ENCODE measurements at regions not wholly inside any gene's neighbourhood (a gene's known extent, or its start where the extent isn't known, plus 50 kb on each side); places are given as distances from the start of the nearest gene placed in this dataset.
"Not testable (repeated sequence)": the region's sequence is repeated elsewhere in the genome, so short reads cannot be mapped to it uniquely, and the experiment has no call there.

DNA sequence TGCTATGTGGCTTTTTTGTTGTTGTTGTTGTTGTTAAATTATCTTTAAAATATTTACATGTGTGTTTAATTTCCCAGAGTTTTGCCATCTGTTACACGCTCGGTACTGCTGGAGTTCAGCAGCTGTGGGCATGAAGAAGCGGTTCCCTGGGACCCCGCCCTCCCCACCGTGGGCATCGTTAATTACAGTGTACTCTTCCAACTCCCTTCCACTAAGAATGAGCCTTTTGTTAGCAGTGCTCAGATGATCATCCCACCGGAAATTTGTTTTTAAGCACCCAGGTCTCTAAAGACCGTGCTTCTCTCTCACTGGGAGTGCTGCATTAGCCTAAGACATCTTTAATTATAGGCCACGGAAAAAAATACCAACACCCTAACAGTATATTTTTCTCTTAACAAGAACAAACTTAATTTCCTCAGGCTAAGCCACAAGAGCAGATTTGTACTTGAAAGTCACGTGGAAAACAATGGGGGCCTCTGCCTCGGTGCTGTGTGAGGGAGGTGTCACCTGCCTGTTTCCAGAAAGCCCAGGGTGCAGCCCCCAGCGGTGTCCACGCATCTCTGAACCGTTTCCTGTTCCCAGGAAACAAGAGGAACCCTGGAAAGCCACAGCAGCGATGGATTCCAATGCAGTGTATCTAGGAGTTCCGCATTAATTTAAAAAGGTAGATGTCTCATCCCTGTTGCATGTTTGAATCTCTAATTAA lies 113.3 kb upstream of the FRMD1 start:
- peak; percentile 51 to 79 for DNase-seq

DNA sequence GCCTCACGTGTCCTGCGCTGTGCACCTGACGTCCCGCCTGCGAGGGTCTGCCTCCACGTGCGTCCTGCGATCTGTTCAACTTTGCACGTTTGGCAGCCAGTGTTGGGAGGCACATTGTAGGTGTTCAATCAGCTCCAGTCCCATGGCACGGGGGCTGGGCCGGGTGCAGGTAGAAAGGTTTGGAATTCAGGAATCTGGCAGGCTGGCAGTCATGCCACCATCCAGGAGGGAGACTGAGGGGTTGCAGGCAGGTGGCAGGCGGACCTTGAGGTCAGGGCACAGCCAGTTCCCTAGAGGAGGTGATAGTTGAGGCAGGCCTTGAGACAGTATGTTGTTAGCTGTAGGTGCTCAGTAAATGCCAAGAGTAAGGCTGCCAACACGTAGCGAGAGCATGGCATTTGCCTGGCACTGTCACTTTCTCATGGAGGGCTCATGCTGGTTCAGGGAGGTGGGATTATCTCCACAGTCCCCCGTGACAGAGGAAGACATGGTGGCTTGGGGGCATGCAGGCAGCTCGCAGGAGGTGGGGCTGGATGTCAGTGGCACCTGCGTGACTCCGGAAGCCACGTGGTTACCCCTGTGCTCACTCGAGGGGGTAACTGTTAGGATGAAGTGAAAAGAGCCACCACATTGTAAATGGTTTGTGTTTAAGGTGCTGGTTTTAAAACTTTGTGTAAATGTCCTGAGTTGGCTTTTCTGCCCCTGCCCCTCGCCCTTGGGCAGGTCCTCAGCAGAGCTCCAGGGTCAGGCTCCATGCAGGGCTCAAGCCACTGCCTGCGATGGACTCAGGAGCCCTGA lies 111.8 kb upstream of the FRMD1 start:
- no peak for DNase-seq

DNA sequence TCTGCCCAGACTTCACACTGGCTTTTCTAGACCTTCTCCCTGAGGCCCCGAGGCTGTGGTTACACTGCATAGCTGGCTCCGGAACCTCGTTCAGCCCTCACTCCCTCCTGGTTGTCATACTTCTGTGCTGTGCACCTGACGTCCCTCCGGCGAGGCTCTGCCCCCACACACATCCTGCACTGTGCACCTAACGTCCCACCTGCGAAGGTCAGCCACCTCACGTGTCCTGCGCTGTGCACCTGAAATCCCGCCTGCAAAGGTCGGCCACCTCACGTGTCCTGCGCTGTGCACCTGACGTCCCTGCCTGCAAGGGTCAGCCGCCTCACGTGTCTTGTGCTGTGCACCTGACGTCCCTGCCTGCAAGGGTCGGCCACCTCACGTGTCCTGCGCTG lies 111.0 kb upstream of the FRMD1 start:
- DNase-seq = no peak

DNA sequence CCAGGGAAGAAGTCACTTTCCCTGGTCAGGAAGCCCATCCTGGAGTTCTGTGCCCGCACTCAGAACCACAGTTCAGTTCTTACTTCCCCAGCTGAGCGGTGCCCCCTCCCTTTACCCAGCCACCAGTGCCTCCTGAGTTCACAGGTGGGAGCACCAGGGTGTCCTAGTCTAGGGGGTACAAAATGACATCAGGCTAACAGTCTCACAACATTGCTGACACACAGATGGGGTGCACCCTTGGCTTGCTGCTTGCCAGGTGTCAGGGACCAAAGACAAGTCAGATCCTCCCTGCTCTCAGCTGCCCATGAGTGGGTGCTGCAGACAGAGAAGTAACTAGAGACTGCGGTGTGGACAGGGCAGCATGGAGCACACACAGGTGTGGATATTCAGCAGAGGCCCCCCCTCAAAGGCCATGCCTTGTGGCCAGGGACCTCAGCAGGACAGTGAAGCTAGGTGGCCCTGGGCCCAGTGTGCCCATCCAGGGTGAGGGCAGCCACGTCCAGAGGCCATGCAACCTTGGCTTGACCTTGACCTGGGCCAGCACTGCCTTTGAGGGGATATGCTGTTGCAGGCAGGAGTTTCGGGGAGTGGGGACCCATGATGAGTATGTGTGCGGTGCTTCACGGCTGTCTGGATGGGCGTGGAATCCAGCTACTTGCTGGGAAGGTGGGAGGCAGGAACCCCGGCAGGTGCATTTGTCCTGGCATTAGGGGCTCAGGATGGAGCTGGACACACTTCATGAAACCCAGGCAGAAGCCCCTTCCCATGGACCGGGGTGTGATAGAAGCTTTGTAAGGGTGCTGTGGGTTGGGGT lies 110.4 kb upstream of the FRMD1 start:
- no peak for DNase-seq

DNA sequence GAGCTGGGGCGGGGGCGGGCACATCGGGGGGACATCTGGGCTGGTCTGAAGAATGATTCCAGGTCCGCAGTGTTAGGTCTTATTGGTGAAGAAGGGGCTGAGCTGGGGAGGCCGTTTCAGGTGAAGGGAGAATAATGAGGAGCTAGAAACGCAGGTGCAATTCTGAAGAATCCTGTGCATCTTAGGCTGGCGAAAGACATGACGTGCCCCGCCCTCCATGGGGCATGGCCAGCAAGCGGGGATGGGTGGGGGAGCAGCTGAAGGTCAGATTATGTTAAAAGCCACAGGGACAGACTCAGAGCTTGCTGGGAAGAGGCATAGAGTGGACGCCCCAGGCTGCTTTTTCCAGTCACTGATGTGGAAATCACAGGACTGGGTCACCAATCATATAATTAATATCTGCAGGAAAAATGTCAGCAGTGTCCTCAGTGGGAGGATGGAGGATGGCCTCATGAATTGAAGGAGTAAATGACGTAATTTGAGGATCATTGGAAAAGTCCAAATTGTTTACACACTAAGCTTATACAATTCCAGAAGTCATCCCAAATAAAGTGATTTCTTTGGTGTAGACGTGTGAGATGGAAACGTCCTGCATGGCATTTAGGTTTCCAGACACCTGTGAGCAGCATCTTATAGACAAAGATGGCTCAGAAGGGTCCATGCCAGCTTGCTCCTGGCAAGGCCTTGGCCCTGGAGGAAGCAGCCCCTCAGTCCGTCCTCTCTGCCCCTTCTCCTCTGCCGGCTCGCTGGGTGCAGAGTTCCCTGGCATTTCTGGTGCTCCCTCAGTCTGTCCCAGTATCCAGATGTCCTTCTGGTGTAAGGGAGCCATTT lies 109.6 kb upstream of the FRMD1 start:
- no peak for DNase-seq

DNA sequence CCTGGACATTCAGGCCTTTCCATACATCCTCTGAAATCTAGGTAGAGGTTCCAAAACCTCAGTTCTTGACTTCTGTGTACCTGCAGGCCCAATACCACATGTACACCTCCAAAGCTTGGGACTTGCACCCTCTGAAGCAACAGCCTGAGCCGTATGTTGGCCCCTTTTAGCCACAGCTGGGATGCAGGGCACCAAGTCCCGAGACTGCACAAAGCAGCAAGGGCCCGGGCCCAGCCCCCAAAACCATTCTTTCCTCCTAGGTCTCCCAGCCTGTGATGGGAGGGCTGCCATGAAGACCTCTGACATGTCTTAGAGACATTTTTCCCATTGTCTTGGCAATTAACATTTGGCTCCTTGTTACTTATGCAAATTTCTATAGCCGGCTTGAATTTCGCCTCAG lies 107.4 kb upstream of the FRMD1 start:
- DNase-seq = no peak

DNA sequence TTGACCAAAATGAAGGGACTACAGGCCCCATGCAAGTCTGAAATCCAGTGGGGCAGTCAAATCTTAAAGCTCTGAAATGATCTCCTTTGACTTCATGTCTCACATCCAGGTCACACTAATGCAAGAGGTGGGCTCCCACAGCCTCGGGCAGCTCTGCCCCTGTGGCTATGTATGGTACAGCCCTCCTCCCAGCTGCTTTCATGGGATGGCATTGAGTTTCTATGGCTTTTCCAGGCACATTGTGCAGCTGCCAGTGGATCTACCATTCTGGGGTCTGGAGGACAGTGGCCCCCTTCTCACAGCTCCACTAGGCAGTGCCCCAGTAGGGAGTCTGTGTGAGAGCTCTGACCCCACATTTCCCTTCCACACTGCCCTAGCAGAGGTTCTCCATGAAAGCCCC lies 107.0 kb upstream of the FRMD1 start:
- not testable (repeated sequence) for DNase-seq

DNA sequence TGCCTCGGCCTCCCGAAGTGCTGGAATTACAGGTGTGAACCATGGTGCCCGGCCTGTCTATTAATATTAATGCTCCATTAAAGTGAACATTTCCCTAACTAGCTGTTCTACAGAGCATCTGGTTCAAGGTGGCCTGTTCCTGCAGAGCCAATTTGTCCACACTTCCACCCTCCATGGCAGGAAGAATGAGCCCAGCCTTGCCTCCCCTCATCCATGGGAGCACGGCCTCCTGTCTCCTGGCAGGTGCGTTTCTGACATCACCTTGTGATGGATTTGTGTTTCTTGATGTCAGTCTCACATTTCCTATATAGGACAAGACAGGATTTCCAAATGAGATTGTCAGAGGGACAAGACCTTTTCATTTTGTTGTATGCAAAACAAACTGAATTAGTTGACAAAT lies 105.7 kb upstream of the FRMD1 start:
- DNase-seq = no peak

DNA sequence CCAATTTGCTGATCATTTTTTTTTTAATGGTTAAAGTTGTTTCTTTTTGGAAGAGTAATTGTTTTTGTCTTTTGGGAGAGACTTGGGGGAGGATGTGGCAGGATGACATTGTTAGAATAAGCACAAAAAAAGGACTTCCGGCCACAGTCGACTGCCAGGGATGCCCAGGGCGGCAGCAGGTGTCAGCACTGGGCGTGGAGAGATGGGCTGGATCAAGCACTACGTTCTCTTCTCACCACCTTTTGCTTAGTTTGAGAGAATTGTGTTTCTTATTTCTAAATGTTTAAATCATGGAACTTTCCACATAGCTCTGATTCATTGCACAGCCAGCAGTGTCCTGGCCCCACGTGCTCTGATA lies 104.6 kb upstream of the FRMD1 start:
- DNase-seq = no peak

DNA sequence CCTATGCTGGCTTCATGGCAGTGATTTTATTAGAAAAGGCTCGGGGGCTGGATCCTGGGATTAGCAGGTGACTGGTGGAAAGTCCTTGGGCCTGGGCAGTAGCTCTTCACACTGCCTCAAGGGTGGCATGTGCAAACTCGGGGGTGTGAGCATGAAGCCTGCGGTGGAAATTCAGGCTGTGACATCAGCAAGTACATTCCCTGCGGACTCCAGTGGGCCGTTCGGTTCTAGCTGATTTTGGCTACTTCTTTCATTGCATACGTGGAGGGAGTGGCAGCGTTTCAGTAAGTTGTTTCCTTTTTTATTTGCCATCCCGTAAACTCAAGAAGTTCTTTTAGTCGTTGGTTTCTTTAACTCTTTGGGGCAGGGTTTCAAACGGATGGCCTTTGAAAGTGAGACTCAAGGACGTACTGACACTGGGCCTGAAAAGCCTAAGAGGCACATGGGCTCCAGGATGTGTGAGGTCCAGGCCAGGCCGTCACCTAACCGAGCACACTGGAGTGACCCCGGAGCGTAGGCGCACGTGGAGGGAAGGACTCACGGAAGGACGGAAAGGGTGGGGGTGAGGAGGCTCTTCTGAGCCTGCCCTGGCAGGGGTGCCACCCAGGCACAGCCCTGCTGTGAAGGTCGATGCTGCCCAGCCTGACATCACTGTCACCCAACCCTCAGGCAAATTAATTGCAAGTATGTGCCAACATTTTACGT lies 104.0 kb upstream of the FRMD1 start:
- DNase-seq = no peak

DNA sequence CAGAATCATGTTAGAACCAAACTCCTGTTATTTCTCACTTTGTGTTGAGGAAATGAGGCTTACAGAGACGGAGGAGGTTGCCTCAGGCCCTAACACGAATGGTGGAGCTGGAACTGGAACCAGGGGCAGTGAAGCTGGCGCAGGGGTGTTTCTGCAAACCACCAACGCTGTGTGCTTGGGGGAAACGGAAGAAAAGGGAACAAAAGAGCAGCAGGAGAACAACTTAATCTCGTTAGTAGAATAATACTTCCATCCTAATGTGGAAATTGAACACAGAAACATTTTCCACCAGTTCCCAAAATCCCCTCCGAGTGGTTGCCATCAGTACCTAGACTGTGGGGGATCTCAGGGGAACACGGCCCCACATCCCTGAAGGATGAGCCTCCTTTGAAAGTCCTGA lies 103.4 kb upstream of the FRMD1 start:
- no peak for DNase-seq

DNA sequence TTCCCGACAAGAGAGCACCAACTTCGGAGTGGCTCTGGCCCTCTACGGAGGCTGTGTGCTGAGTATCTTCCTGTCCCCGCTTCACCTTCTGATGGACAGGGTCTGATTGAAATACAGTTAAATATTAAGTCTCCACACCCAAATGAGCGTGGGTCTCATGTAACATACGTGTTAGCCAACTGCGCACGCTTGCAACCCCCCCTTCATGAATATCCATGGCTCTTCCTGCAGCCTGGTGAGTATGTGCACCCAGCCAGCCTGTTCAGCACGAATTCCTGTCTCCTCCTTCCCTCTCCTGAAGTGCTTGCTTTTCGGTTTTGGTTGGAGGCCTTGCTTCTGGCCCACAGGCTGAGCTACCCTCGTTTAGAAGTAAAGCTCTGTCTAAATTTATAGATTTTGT lies 102.9 kb upstream of the FRMD1 start:
- no peak for DNase-seq

DNA sequence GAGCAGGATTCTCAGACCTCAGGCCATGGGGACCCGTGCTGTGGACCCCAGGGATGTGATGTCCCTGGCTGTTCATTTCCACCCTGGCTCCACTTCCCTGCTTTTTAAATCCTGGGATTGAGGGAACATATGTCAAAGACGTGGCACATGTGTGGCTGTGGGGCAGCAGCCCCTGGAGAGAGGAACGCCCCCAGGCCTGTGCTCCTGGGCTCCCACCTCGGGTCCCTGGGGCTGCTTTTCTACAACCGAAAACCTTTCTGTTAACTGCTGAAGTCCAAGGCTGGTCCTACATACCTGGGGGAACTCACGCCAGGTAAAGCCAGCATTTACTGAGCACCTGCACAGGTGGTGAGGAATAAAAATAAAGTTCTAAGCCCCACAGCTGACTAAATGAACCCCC lies 102.3 kb upstream of the FRMD1 start:
- DNase-seq = no peak

DNA sequence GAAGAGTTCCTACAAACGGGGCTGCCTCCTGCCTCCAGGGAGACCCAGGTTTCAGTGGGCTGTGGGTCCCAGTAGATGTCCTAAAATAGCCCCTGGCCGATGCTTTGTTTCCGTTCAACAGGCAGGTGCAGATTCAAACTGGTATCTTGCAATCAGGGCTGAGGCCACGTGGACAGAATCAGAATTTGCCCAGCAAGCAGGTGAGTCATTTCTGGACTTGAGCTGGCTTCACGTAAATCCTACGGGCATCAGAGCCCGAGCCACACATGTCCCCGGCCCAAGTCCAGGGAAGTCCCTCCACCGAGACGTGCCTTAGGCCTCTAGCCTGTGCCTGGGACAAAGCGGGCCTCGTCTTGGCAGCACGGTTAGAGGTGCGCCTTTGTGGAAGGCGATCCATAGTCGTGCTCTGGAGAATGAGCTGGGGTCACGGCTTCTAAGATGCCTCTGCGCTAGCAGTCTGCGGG lies 101.6 kb upstream of the FRMD1 start:
- DNase-seq = no peak

DNA sequence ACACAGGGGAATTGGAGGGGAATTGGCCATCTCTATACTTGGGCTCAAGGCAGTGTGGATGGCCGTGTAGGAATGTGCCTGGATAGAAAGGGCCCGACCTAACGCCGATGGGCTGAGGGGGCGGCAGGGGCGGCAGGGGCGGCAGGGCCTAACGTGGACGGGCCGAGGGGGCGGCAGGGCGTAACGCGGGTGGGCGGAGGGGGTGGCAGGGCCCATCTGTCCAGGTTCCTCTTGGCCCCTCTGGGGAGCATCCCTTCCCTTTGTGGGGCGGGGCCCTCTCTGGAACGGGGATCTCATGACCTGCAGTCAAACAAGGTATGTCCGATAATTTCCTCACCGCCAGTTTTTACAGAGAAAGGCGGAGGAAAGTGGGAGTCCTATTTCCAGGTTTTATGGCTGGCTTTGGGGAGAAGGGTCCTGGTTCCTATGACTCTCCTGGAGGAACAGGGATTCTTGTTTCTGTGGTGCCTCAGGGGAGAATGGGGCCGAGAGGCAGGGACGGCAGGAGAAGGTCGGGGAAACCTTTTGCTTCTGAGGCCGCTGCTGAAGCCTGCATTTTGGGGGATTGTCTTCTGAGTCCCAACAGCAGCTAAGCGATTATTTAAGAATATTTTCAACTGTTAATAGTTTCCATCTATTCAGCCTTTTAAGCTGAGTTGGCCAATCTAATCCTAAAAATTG lies 100.8 kb upstream of the FRMD1 start:
- DNase-seq = no peak

DNA sequence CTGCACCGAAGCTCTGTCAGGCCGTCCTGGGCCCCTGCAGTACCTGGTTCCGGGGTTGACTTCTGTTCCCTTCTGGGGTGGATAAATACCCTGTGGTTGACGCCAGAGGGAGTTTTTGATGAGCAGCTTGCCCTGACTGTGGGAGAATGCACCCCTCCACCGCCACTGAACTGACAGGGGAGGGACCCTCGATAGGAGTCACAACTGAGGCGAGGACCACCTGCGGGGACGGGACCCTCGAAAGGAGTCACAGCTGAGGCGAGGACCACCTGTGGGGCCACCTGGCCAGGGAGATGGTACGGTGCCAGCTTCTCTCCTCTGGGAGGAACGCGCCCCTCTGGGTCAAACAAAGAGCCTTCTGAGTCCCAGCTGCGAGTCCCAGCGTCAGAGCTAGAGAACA lies 100.1 kb upstream of the FRMD1 start:
- DNase-seq = no peak

DNA sequence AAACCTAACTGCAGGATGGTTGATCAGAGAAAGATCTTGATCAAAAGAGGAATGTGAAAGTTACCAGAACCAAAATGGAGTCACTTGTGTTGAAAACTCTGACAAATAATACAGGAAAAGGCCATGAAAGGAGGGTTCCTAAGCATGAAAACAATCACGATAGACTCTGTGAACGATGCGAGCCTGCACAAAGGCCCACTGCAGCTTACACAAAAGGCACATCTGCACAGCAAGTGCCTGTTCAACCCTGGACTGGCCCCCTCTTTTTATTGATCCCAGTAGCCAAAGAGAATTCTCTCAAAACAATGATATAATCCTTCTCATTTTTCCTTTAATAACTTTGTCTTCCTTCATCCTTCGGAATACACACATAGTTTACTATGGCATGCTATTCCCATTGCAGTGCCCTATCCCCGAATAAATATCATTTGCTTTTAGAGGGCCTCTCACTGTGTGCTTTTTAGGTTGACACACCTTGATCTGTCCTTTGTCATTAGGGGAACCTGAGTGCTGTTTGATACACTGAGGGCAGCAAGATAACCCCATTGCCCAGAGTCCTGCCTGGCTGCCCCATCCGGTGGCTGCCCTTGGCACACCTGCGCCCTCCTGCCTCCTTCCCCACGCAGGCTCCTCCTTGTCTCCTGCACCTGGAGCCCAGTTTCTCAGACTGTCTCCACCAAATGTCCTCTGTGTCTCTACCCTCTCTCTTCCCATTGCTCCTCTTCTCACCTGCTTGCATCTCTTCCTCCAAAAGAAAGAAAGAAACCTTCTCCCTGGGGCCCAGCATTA lies 98.3 kb upstream of the FRMD1 start:
- no peak for DNase-seq

DNA sequence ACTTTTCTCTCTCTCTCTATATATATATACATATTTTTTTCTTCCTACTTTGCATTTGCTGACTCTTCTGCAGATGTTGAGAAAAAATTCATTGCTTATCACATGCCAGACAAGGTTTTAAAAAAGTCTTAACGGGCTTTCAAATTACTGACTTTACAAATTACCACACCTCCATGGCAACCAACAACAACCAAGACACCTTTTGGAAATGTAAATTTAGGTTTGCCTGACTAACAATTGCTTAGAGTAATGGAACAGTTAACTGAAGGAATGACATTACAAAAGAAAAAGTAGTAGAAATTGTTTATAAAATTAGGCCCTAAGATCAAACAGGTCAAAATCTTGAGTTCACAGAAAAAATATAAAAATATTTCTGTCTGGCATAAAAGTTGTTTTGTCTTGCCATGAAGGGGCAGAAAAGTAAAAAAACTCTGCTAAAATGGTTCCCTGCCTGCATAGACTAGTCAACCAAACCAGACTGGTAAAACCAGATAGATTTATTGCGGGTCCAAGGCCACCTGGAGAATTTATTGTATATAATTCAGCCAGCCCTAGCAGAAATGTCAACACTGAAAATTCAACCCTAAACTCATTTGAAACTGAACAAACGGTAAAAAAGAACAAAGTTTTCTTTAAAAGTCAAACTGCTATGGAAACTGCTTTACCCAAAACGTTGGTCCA lies 92.8 kb upstream of the FRMD1 start:
- no peak for DNase-seq

DNA sequence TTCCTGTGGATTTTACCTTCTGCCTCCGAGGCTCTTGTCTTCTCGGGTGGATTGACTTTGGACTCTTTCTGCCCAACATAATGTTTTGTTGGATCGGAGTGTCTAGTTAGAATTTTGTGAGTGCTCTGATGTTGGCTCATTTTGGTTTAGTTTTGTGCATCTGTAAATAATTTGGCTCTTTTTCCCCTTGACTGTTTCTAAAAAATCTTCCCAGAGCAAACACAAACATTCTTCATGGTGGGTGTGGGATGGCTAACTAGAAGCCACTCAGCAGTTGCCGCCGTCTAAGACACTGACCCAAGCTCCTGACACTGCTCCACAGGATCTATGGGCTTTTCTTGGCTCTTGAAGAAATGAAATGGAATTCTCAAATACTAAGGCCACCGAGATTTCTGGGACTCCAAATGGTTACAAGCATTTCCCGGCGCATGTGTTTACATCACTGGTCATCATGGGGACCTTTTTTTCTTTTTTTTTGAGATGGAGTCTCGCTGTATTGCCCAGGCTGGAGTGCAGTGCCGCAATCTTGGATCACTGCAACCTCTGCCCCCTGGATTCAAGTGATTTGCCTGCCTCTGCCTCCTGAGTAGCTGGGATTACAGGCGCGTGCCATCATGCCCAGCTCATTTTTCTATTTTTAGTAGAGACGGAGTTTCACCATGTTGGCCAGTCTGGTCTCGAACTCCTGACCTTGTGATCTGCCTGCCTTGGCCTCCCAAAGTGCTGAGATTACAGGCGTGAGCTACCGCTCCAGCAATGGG lies 92.0 kb upstream of the FRMD1 start:
- no peak for DNase-seq
